H9 (cell line): ENCODE measurements at regions not wholly inside any gene's neighbourhood (a gene's known extent, or its start where the extent isn't known, plus 50 kb on each side); places are given as distances from the start of the nearest gene placed in this dataset.

Experiments used
- DNase-seq: peaks from one replicate; pipeline ENCODE4 v3.0.0-alpha.2; 2017
- H2AFZ ChIP-seq: one replicate; pipeline ENCODE4 v1.6.1; 2013; ENCODE audit warnings: mild to moderate bottlenecking, low read length, control low read depth, moderate library complexity
- H2AK5ac ChIP-seq: 2 replicates; pipeline ENCODE4 v1.6.1; 2013; ENCODE audit warnings: low read length, control low read depth, mixed read lengths; ENCODE audit not compliant: insufficient read length
- H2BK120ac ChIP-seq: one replicate; pipeline ENCODE4 v1.6.1; 2013; ENCODE audit warnings: low read depth, mild to moderate bottlenecking, low read length, control low read depth, inconsistent platforms; ENCODE audit not compliant: poor library complexity, severe bottlenecking
- H2BK12ac ChIP-seq: 2 replicates; pipeline ENCODE4 v1.6.1; 2013; ENCODE audit warnings: low read length, control low read depth, mixed read lengths, low read depth; ENCODE audit not compliant: insufficient read length
- H2BK15ac ChIP-seq: 2 replicates; pipeline ENCODE4 v1.6.1; 2013; ENCODE audit warnings: low read depth, low read length, control low read depth
- H2BK20ac ChIP-seq: one replicate; pipeline ENCODE4 v1.6.1; 2013; ENCODE audit warnings: low read depth, mild to moderate bottlenecking, low read length, control low read depth, inconsistent platforms; ENCODE audit not compliant: poor library complexity, severe bottlenecking
- H2BK5ac ChIP-seq: 2 replicates; pipeline ENCODE4 v1.6.1; 2013; ENCODE audit warnings: low read length, control low read depth, mixed read lengths; ENCODE audit not compliant: insufficient read length
- H3K14ac ChIP-seq: 2 replicates; pipeline ENCODE4 v1.6.1; 2013; ENCODE audit warnings: low read length, control low read depth; ENCODE audit not compliant: insufficient read depth
- H3K18ac ChIP-seq: 2 replicates; pipeline ENCODE4 v1.6.1; 2013; ENCODE audit warnings: low read depth, mild to moderate bottlenecking, mixed read lengths, low read length, control low read depth; ENCODE audit not compliant: insufficient read length
- H3K23ac ChIP-seq: 2 replicates; pipeline ENCODE4 v1.6.1; 2013; ENCODE audit warnings: low read length, control low read depth, mixed read lengths, low read depth; ENCODE audit not compliant: insufficient read length
- H3K23me2 ChIP-seq: 2 replicates; pipeline ENCODE4 v1.6.1; 2013; ENCODE audit warnings: low read depth, mild to moderate bottlenecking, mixed read lengths, low read length, control low read depth; ENCODE audit not compliant: insufficient read length, poor library complexity, severe bottlenecking
- H3K27ac ChIP-seq: 2 replicates; pipeline ENCODE4 v1.5.1; 2013; ENCODE audit warnings: low read length, control low read depth, mixed read lengths, low read depth; ENCODE audit not compliant: insufficient read length
- H3K27me3 ChIP-seq: 2 replicates; pipeline ENCODE4 v1.6.1; 2013; ENCODE audit warnings: low read length, control low read depth, inconsistent platforms; ENCODE audit not compliant: insufficient read depth
- H3K4ac ChIP-seq: 2 replicates; pipeline ENCODE4 v1.6.1; 2013; ENCODE audit warnings: low read depth, mild to moderate bottlenecking, control low read depth, inconsistent platforms, low read length, moderate library complexity
- H3K4me1 ChIP-seq: 2 replicates; pipeline ENCODE4 v1.6.1; 2013; ENCODE audit warnings: low read length, control low read depth, inconsistent platforms; ENCODE audit not compliant: insufficient read depth
- H3K4me2 ChIP-seq: 2 replicates; pipeline ENCODE4 v1.6.1; 2013; ENCODE audit warnings: low read length, control low read depth, mixed read lengths; ENCODE audit not compliant: insufficient read length, insufficient read depth
- H3K56ac ChIP-seq: 2 replicates; pipeline ENCODE4 v1.6.1; 2013; ENCODE audit warnings: low read depth, mild to moderate bottlenecking, mixed read lengths, low read length, control low read depth; ENCODE audit not compliant: insufficient read length
- H3K79me1 ChIP-seq: 2 replicates; pipeline ENCODE4 v1.6.1; 2013; ENCODE audit warnings: low read depth, mild to moderate bottlenecking, moderate library complexity, low read length, control low read depth, inconsistent platforms; ENCODE audit not compliant: insufficient read depth, poor library complexity, severe bottlenecking
- H3K79me2 ChIP-seq: 2 replicates; pipeline ENCODE4 v1.6.1; 2013; ENCODE audit warnings: low read length, control low read depth, inconsistent platforms; ENCODE audit not compliant: insufficient read depth
- H3K9ac ChIP-seq: 2 replicates; pipeline ENCODE4 v1.6.1; 2013; ENCODE audit warnings: low read length, control low read depth, mixed read lengths; ENCODE audit not compliant: insufficient read length; ENCODE audit errors: extremely low read depth
- H3K9me3 ChIP-seq: one replicate; pipeline ENCODE4 v1.6.1; 2013; ENCODE audit warnings: low read depth, low read length, inconsistent platforms; ENCODE audit not compliant: control insufficient read depth
- H3T11ph ChIP-seq: one replicate; pipeline ENCODE4 v1.6.1; 2013; ENCODE audit warnings: mild to moderate bottlenecking, low read length, control low read depth, inconsistent platforms
- H4K20me1 ChIP-seq: one replicate; pipeline ENCODE4 v1.6.1; 2013; ENCODE audit not compliant: control insufficient read depth, insufficient read length, insufficient read depth
- H4K5ac ChIP-seq: 2 replicates; pipeline ENCODE4 v1.6.1; 2013; ENCODE audit warnings: low read depth, mild to moderate bottlenecking, mixed read lengths, low read length, control low read depth; ENCODE audit not compliant: insufficient read length
- H4K8ac ChIP-seq: replicated peaks from 2 replicates; pipeline ENCODE4 v1.6.1; 2013; ENCODE audit warnings: low read length, control low read depth, mixed read lengths, low read depth; ENCODE audit not compliant: insufficient read length
- H4K91ac ChIP-seq: 2 replicates; pipeline ENCODE4 v1.6.1; 2013; ENCODE audit warnings: low read depth, mild to moderate bottlenecking, moderate library complexity, mixed read lengths, low read length, control low read depth; ENCODE audit not compliant: insufficient read length
- H3K27ac Mint-ChIP-seq, 3 experiments: 2 replicates in 2 of 3; 3 replicates in 1 of 3; pipeline ENCODE4 v1.8.0; 2020 to 2021; ENCODE audit warnings: mixed read lengths in 3 of 3, mild to moderate bottlenecking in 1 of 3, moderate library complexity in 1 of 3
- H3K27me3 Mint-ChIP-seq: 2 replicates; pipeline ENCODE4 v1.8.0; 2021; ENCODE audit warnings: low read depth, mild to moderate bottlenecking, moderate library complexity, mixed read lengths
- H3K36me3 Mint-ChIP-seq, 3 experiments: 2 replicates in 2 of 3; 3 replicates in 1 of 3; pipeline ENCODE4 v1.8.0; 2020 to 2021; ENCODE audit warnings: low read depth in 3 of 3, mixed read lengths in 3 of 3; ENCODE audit not compliant: insufficient read depth in 1 of 3
- H3K4me1 Mint-ChIP-seq, 2 experiments: 2 replicates each; pipeline ENCODE4 v1.8.0; 2020; ENCODE audit warnings: mixed read lengths in 2 of 2
- H3K4me3 Mint-ChIP-seq, 2 experiments: 2 replicates in 1 of 2; 3 replicates in 1 of 2; pipeline ENCODE4 v1.8.0; 2020 to 2021; ENCODE audit warnings: mild to moderate bottlenecking in 2 of 2, mixed read lengths in 2 of 2, moderate library complexity in 1 of 2
- H3K9me3 Mint-ChIP-seq, 2 experiments: 2 replicates in 1 of 2; 3 replicates in 1 of 2; pipeline ENCODE4 v1.8.0; 2020; ENCODE audit warnings: mild to moderate bottlenecking in 2 of 2, mixed read lengths in 2 of 2, moderate library complexity in 1 of 2
- CTCF ChIP-seq: fragments of 200-600 bp; sonication (generic); conservative IDR thresholded peaks from 3 replicates; pipeline ENCODE4 v1.8.0; 2021; ENCODE audit warnings: antibody characterized with exemption, mild to moderate bottlenecking
- WGBS: extraction: QIAGEN DNeasy Blood & Tissue Kit; methylation state at CpG from one replicate; pipeline ENCODE4 v1.1.7; 2013; ENCODE audit warnings: missing lambda C conversion rate, low lambda C conversion rate, mixed read lengths; ENCODE audit not compliant: insufficient read length; ENCODE audit errors: extremely low coverage; 5-methylcytosine and 5-hydroxymethylcytosine counted together

DNA sequence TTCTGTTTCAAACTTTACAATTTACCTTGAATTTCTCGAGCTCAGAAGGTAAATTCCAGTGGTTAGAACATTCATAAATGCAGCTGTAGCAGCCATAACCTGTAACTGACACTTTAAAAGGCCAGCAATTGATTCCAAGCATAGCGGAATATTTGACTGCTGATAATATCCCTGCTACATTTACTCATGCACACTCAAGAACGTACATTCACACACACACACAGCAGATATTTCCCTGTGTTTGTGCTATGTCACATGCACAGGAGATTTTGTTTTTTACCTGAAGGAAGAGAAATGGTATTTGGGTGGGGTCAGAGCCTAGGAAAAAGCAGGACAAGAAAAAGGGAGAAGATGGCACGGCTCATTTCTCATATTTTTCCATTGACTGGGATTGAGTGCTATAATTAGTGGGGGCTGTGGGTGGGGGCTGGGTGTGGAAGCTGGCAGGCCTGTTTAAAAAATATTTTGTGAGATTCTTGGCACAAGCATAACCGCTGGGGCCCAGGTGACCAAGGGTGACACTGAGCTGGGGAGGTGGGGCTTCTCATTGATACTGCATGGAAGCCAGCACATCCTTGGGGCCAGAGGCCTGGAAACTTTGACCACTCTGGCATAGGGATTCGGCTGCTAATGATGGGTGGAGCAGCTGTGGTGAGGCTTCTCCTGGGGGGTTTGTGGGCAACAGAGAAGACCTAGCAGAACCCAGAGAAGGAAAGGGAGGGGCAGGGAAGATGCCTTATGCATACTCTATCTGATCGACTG, 88.9 kb upstream of the TPRG1 start:
- WGBS, result no CpG with 5 or more reads among the region's 7 CpGs
- H2BK120ac ChIP-seq, result no peak overlapping the region
- no peak overlapping the region for H3K4me2 ChIP-seq
- H3K23ac ChIP-seq, result no peak overlapping the region
- no peak overlapping the region for H3K56ac ChIP-seq
- H4K8ac ChIP-seq, result no peak overlapping the region
- H2BK12ac ChIP-seq, result no peak overlapping the region
- no peak overlapping the region for H3K9ac ChIP-seq
- H3K14ac ChIP-seq, result no peak overlapping the region
- no peaks in the 10 kb centered on the region for H3K79me2 ChIP-seq
- no peak overlapping the region for H3K4ac ChIP-seq
- H4K91ac ChIP-seq, result no peak overlapping the region
- no peaks in the 10 kb centered on the region for H3K27me3 ChIP-seq
- no peaks in the 10 kb centered on the region for H3K23me2 ChIP-seq
- H3T11ph ChIP-seq, result no peak overlapping the region
- H2AFZ ChIP-seq, result no peak overlapping the region
- no peak overlapping the region for H2AK5ac ChIP-seq
- Mint-ChIP-seq H3K27me3 (peaks cover 3% of the 10 kb centered on the region), H3K36me3 (no peaks in the 10 kb centered on the region; a peak in 1 of 7 replicates), H3K4me3 (no peak overlapping the region), H3K9me3 (no peaks in the 10 kb centered on the region; a peak in 1 of 5 replicates), H3K4me1 (no peaks in the 10 kb centered on the region), H3K27ac (no peak overlapping the region)
- no peak overlapping the region for H3K18ac ChIP-seq
- H4K5ac ChIP-seq, result no peak overlapping the region
- no peaks in the 10 kb centered on the region for H3K79me1 ChIP-seq
- no peak overlapping the region for H2BK5ac ChIP-seq
- DNase-seq, result no peak
- no peak for TF ChIP-seq CTCF
- H3K9me3 ChIP-seq, result no peaks in the 10 kb centered on the region
- H3K27ac ChIP-seq, result no peak overlapping the region
- H2BK15ac ChIP-seq, result no peak overlapping the region
- H4K20me1 ChIP-seq, result no peaks in the 10 kb centered on the region
- H3K4me1 ChIP-seq, result no peaks in the 10 kb centered on the region
- no peak overlapping the region for H2BK20ac ChIP-seq
